ENCODE measurements at regions not wholly inside any gene's neighbourhood (a gene's known extent, or its start where the extent isn't known, plus 50 kb on each side); places are given as distances from the start of the nearest gene placed in this dataset.
"Not testable (repeated sequence)": the region's sequence is repeated elsewhere in the genome, so short reads cannot be mapped to it uniquely, and the experiment has no call there.

DNA sequence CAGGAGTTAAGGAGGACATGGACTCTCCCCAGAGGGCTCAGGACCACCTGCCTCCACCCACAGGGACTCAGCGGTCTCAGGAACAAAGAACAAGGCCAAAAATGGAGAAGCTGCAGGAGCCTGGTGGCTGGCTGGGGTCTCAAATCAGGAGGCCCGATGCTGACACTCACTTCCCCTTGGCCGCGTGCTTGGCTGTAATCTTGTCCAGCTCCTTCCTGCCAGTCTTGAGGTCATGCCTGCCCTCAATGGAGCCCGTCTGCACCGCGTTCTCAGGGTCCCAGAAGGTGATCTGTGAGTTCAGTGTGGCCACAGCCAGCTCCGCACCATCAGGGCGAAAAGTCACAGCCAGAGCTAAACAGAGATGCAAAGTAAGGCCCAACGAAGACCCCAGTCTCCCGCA, 5381.9 kb upstream of the TPTE start:
- POLR2A ChIA-PET (ENCODE audit: unreplicated experiment); H2BK5ac ChIP-seq (ENCODE audit: low read depth, low read length, poor library complexity, severe bottlenecking); H3K4me1 ChIP-seq (ENCODE audit: control insufficient read depth, insufficient read depth, low read length); H3K4me2 ChIP-seq (ENCODE audit: low read depth, low read length); H3K36me3 ChIP-seq (ENCODE audit: control insufficient read depth, insufficient read depth, low read length); H2AFZ ChIP-seq (replicated peaks; ENCODE audit: low read length, poor library complexity); H2AK9ac ChIP-seq (replicated peaks; ENCODE audit: low read depth, low read length, poor library complexity); DNase-seq; CTCF ChIA-PET; dilution Hi-C loops (cut with HindIII; ENCODE audit: low sequenced_read_pairs, unreplicated experiment); H3K9me3 ChIP-seq (ENCODE audit: control insufficient read depth, insufficient read depth, low read length); H3K23ac ChIP-seq (ENCODE audit: low read depth, low read length); H3K56ac ChIP-seq (ENCODE audit: extremely low read depth, insufficient read depth, low read length); H2BK20ac ChIP-seq (ENCODE audit: low read depth, low read length); H3K27me3 ChIP-seq (ENCODE audit: control insufficient read depth, insufficient read depth, low read length); H2BK15ac ChIP-seq (ENCODE audit: low read depth, low read length); ATAC-seq (ENCODE audit: low read depth); H3K9me1 ChIP-seq (ENCODE audit: insufficient read depth, low read length); H4K5ac ChIP-seq (ENCODE audit: low read depth, low read length); H3K4me3 ChIP-seq (ENCODE audit: insufficient read depth, low read depth, low read length); H3K79me1 ChIP-seq (ENCODE audit: low read depth in 1 of 2, low read length in 2 of 2); H4K91ac ChIP-seq (ENCODE audit: insufficient read depth, low read depth, low read length); H3K18ac ChIP-seq (ENCODE audit: low read depth, low read length); in situ Hi-C loops (cut with MboI; ENCODE audit: low sequenced_read_pairs); H4K8ac ChIP-seq (ENCODE audit: low read depth in 2 of 2, low read length in 2 of 2); H4K20me1 ChIP-seq (ENCODE audit: insufficient read depth, low read length); H2BK120ac ChIP-seq (ENCODE audit: low read depth, low read length); intact Hi-C loops (cut with micrococcal nuclease); H2AK5ac ChIP-seq (ENCODE audit: low read depth, low read length); H3K9ac ChIP-seq (ENCODE audit: low read depth, low read length); H3K4ac ChIP-seq (ENCODE audit: low read depth, low read length); BruUV-seq (replicated peaks); H3K27ac ChIP-seq (ENCODE audit: insufficient read depth, low read length); H3K14ac ChIP-seq (replicated peaks; ENCODE audit: low read depth, low read length): not testable (repeated sequence)
- WGBS, 2 experiments (ENCODE audit: extremely low coverage in 2 of 2, insufficient read length in 1 of 2) = no CpG with 5 or more reads among the region's 11 CpGs

DNA sequence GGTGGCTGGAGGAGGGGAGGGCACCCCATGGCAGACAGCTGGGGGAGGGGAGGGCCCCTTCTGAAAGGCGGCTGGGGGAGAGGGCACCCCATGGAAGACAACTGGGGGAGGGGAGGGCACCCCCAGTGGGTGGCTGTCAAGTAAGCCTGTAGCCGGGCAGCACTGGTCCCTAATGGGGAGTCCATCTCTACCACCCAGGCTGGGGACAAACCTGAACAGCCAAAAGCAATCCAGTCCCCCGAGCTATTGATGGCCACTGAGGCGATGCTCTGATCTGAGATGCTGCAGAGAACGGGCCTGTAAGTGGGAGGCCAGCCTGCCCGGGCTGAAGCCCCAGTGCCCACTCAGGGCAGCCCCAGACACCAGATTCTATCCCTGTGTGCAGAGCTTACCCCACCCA, 5378.4 kb upstream of the TPTE start:
- H3K4me3 ChIP-seq (ENCODE audit: insufficient read depth, low read depth, low read length); POLR2A ChIA-PET (ENCODE audit: unreplicated experiment); CTCF ChIA-PET; H3K9ac ChIP-seq (ENCODE audit: low read depth, low read length); DNase-seq; H2BK120ac ChIP-seq (ENCODE audit: low read depth, low read length); H2BK5ac ChIP-seq (ENCODE audit: low read depth, low read length, poor library complexity, severe bottlenecking); H3K4me2 ChIP-seq (ENCODE audit: low read depth, low read length); H3K18ac ChIP-seq (ENCODE audit: low read depth, low read length); H2BK20ac ChIP-seq (ENCODE audit: low read depth, low read length); H4K20me1 ChIP-seq (ENCODE audit: insufficient read depth, low read length); H3K9me1 ChIP-seq (ENCODE audit: insufficient read depth, low read length); intact Hi-C loops (cut with micrococcal nuclease); H4K8ac ChIP-seq (ENCODE audit: low read depth in 2 of 2, low read length in 2 of 2); H3K27me3 ChIP-seq (ENCODE audit: control insufficient read depth, insufficient read depth, low read length); H3K23ac ChIP-seq (ENCODE audit: low read depth, low read length); H4K91ac ChIP-seq (ENCODE audit: insufficient read depth, low read depth, low read length); H2AFZ ChIP-seq (replicated peaks; ENCODE audit: low read length, poor library complexity); H3K27ac ChIP-seq (ENCODE audit: insufficient read depth, low read length); H3K14ac ChIP-seq (replicated peaks; ENCODE audit: low read depth, low read length); H2BK15ac ChIP-seq (ENCODE audit: low read depth, low read length); in situ Hi-C loops (cut with MboI; ENCODE audit: low sequenced_read_pairs); H3K4me1 ChIP-seq (ENCODE audit: control insufficient read depth, insufficient read depth, low read length); H3K56ac ChIP-seq (ENCODE audit: extremely low read depth, insufficient read depth, low read length); dilution Hi-C loops (cut with HindIII; ENCODE audit: low sequenced_read_pairs, unreplicated experiment); H3K36me3 ChIP-seq (ENCODE audit: control insufficient read depth, insufficient read depth, low read length); H4K5ac ChIP-seq (ENCODE audit: low read depth, low read length); H2AK9ac ChIP-seq (replicated peaks; ENCODE audit: low read depth, low read length, poor library complexity); BruUV-seq (replicated peaks); H3K9me3 ChIP-seq (ENCODE audit: control insufficient read depth, insufficient read depth, low read length); ATAC-seq (ENCODE audit: low read depth); H3K79me1 ChIP-seq (ENCODE audit: low read depth in 1 of 2, low read length in 2 of 2); H3K4ac ChIP-seq (ENCODE audit: low read depth, low read length); H2AK5ac ChIP-seq (ENCODE audit: low read depth, low read length): not testable (repeated sequence)
- WGBS, 2 experiments (ENCODE audit: extremely low coverage in 2 of 2, insufficient read length in 1 of 2) = no CpG with 5 or more reads among the region's 6 CpGs

Data from IMR-90 (cell line).